ENCODE measurements at regions not wholly inside any gene's neighbourhood (a gene's known extent, or its start where the extent isn't known, plus 50 kb on each side); places are given as distances from the start of the nearest gene placed in this dataset.

GRCh38 chr4:137610960-137611359, 78.7 kb upstream of the PCDH18 start:
- H3K4me1 ChIP-seq (ENCODE audit: control insufficient read depth in 3 of 3, insufficient read depth in 3 of 3, low read length in 3 of 3): no peaks in the 10 kb centered on the region

DNA sequence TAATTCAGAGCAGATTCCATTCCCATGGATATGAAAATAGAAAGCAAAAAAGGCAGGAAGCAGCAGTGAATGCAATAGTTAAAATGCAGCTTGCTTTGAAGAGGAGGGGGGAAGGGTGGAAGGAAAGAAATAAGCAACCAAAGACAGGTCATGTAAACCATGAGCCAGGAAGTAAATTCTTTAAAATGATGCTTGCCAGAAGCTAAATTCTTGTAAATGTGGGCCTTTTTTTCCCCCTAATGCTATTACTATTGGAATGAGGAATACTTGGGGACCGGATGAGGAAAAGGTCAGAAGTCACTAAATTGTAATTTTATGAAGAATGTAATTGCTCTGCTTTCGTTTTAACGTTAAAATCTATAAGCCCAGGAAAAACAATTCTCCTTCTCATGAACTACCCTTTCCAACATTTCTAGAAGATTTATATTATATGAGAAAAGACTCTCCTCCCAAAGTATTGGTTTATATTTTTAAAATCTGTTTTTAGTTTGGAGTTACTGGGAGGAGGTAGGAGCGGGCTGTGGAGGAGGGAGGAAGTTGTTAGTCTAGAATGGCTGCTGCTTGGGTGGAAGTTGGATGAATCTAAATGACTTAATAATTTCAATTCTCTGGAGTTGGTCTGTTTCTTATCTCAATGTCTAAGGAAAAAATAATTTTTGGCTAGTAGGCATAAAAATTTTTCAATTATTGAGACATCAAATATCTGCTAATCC, 77.6 kb upstream of the PCDH18 start:
- no peak overlapping the region for H3K9ac ChIP-seq (ENCODE audit: low read depth in 1 of 3, low read length in 3 of 3)
- H3K9me3 ChIP-seq (ENCODE audit: control insufficient read depth in 3 of 3, low read length in 3 of 3): no peaks in the 10 kb centered on the region
- H3K27ac ChIP-seq (ENCODE audit: low read depth, low read length): no peak overlapping the region
- H3K4me3 ChIP-seq (ENCODE audit: low read length in 3 of 3): peak overlapping the region in 1 of 3 donors; percentile 10
- no peaks in the 10 kb centered on the region for H3K36me3 ChIP-seq (ENCODE audit: control insufficient read depth in 3 of 3, insufficient read depth in 3 of 3, low read length in 3 of 3)
- H3K4me1 ChIP-seq (ENCODE audit: control insufficient read depth in 3 of 3, insufficient read depth in 3 of 3, low read length in 3 of 3): no peaks in the 10 kb centered on the region
- H3K27me3 ChIP-seq (ENCODE audit: control insufficient read depth in 3 of 3, insufficient read depth in 3 of 3, low read length in 3 of 3): no peaks in the 10 kb centered on the region

More at GRCh38 chr4:137610960-137611359, 78.7 kb upstream of the PCDH18 start:
- H3K9ac ChIP-seq (ENCODE audit: low read depth in 1 of 3, low read length in 3 of 3): no peak overlapping the region
- no peak overlapping the region for H3K27ac ChIP-seq (ENCODE audit: low read depth, low read length)
- H3K36me3 ChIP-seq (ENCODE audit: control insufficient read depth in 3 of 3, insufficient read depth in 3 of 3, low read length in 3 of 3): no peaks in the 10 kb centered on the region
- no peaks in the 10 kb centered on the region for H3K27me3 ChIP-seq (ENCODE audit: control insufficient read depth in 3 of 3, insufficient read depth in 3 of 3, low read length in 3 of 3)
- H3K9me3 ChIP-seq (ENCODE audit: control insufficient read depth in 3 of 3, low read length in 3 of 3): no peaks in the 10 kb centered on the region
- no peak overlapping the region for H3K4me3 ChIP-seq (ENCODE audit: low read length in 3 of 3)

DNA sequence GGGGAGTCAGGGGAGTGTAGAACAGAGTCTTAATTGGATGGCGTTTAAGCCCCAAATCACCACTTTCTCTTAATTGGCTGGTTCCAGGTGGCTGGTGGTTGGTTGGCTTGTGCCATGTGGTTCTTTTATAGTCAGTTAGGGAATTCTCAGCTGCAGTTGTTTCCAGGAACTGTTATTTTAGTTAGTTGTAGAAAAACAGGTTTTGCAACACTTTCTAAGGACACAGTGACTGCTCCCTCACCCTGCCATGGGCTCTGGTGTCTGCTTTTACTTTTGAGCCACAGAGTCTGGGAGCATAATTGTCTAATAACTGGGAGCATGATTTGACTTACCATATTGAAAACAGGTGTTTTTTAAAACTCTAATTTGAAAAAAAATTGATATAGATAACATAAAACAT, 75.8 kb upstream of the PCDH18 start:
- H3K9me3 ChIP-seq (ENCODE audit: control insufficient read depth in 3 of 3, low read length in 3 of 3): no peaks in the 10 kb centered on the region
- no peak overlapping the region for H3K4me3 ChIP-seq (ENCODE audit: low read length in 3 of 3)
- H3K36me3 ChIP-seq (ENCODE audit: control insufficient read depth in 3 of 3, insufficient read depth in 3 of 3, low read length in 3 of 3): no peaks in the 10 kb centered on the region
- no peak overlapping the region for H3K27ac ChIP-seq (ENCODE audit: low read depth, low read length)
- no peaks in the 10 kb centered on the region for H3K27me3 ChIP-seq (ENCODE audit: control insufficient read depth in 3 of 3, insufficient read depth in 3 of 3, low read length in 3 of 3)
- no peak overlapping the region for H3K9ac ChIP-seq (ENCODE audit: low read depth in 1 of 3, low read length in 3 of 3)
- H3K4me1 ChIP-seq (ENCODE audit: control insufficient read depth in 3 of 3, insufficient read depth in 3 of 3, low read length in 3 of 3): no peaks in the 10 kb centered on the region

GRCh38 chr4:137602436-137602835, 70.1 kb upstream of the PCDH18 start:
- no peak overlapping the region for H3K9ac ChIP-seq (ENCODE audit: low read depth in 1 of 3, low read length in 3 of 3)
- no peaks in the 10 kb centered on the region for H3K4me1 ChIP-seq (ENCODE audit: control insufficient read depth in 3 of 3, insufficient read depth in 3 of 3, low read length in 3 of 3)
- H3K27me3 ChIP-seq (ENCODE audit: control insufficient read depth in 3 of 3, insufficient read depth in 3 of 3, low read length in 3 of 3): no peaks in the 10 kb centered on the region
- H3K36me3 ChIP-seq (ENCODE audit: control insufficient read depth in 3 of 3, insufficient read depth in 3 of 3, low read length in 3 of 3): no peaks in the 10 kb centered on the region
- no peak overlapping the region for H3K27ac ChIP-seq (ENCODE audit: low read depth, low read length)
- H3K4me3 ChIP-seq (ENCODE audit: low read length in 3 of 3): no peak overlapping the region
- no peaks in the 10 kb centered on the region for H3K9me3 ChIP-seq (ENCODE audit: control insufficient read depth in 3 of 3, low read length in 3 of 3)

GRCh38 chr4:137601934-137602333, 69.6 kb upstream of the PCDH18 start:
- Histone ChIP-seq H3K27me3 (ENCODE audit: control insufficient read depth in 3 of 3, insufficient read depth in 3 of 3, low read length in 3 of 3) (no peaks in the 10 kb centered on the region), H3K4me3 (ENCODE audit: low read length in 3 of 3) (no peak overlapping the region), H3K4me1 (ENCODE audit: control insufficient read depth in 3 of 3, insufficient read depth in 3 of 3, low read length in 3 of 3) (no peaks in the 10 kb centered on the region), H3K9me3 (ENCODE audit: control insufficient read depth in 3 of 3, low read length in 3 of 3) (no peaks in the 10 kb centered on the region), H3K9ac (ENCODE audit: low read depth in 1 of 3, low read length in 3 of 3) (no peak overlapping the region), H3K27ac (ENCODE audit: low read depth, low read length) (no peak overlapping the region), H3K36me3 (ENCODE audit: control insufficient read depth in 3 of 3, insufficient read depth in 3 of 3, low read length in 3 of 3) (no peaks in the 10 kb centered on the region)

- no peak overlapping the region for H3K9ac ChIP-seq (ENCODE audit: low read depth in 1 of 3, low read length in 3 of 3)
- no peaks in the 10 kb centered on the region for H3K36me3 ChIP-seq (ENCODE audit: control insufficient read depth in 3 of 3, insufficient read depth in 3 of 3, low read length in 3 of 3)
- H3K27me3 ChIP-seq (ENCODE audit: control insufficient read depth in 3 of 3, insufficient read depth in 3 of 3, low read length in 3 of 3): no peaks in the 10 kb centered on the region
- no peak overlapping the region for H3K27ac ChIP-seq (ENCODE audit: low read depth, low read length)
- H3K9me3 ChIP-seq (ENCODE audit: control insufficient read depth in 3 of 3, low read length in 3 of 3): no peaks in the 10 kb centered on the region
- no peak overlapping the region for H3K4me3 ChIP-seq (ENCODE audit: low read length in 3 of 3)
- H3K4me1 ChIP-seq (ENCODE audit: control insufficient read depth in 3 of 3, insufficient read depth in 3 of 3, low read length in 3 of 3): no peaks in the 10 kb centered on the region
Observed at GRCh38 chr4:137599734-137600133, 67.4 kb upstream of the PCDH18 start.

DNA sequence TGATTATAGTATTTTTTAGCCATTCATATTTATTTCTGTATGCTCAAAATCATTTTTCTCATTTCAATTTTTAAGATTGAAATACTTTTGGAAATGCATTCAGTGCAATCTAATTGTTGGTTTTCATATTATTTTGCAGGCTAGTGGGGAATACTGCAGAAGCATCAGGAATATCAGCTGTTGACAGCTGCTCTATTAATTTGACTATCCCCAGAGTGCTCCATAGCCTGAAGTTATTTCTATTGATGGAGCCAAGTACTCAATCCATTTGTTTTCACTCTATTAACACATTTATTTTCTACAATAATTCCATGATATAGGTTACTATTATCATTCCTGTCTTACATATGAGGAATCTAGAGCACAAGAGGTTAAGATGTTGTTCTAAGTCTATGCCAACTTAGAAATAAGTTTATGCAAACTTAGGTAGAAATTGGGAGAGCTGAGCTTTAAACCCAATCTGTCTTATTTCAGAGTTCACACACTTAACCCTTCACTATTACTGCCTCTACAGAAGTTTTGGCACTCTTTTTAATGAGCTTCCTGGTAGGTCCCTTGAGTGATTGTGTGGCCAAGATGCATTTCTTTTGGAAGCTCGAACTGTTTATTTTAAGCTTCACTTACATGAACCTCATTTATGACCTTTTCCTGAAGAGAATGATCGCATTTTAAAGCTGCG, 65.6 kb upstream of the PCDH18 start:
- Histone ChIP-seq H3K9ac (ENCODE audit: low read depth in 1 of 3, low read length in 3 of 3) (no peak overlapping the region), H3K4me1 (ENCODE audit: control insufficient read depth in 3 of 3, insufficient read depth in 3 of 3, low read length in 3 of 3) (no peaks in the 10 kb centered on the region), H3K4me3 (ENCODE audit: low read length in 3 of 3) (no peak overlapping the region), H3K27me3 (ENCODE audit: control insufficient read depth in 3 of 3, insufficient read depth in 3 of 3, low read length in 3 of 3) (no peaks in the 10 kb centered on the region), H3K27ac (ENCODE audit: low read depth, low read length) (no peak overlapping the region), H3K36me3 (ENCODE audit: control insufficient read depth in 3 of 3, insufficient read depth in 3 of 3, low read length in 3 of 3) (no peaks in the 10 kb centered on the region), H3K9me3 (ENCODE audit: control insufficient read depth in 3 of 3, low read length in 3 of 3) (no peaks in the 10 kb centered on the region)

GRCh38 chr4:137587796-137588195, 55.5 kb upstream of the PCDH18 start:
- Histone ChIP-seq H3K9ac (ENCODE audit: low read depth in 1 of 3, low read length in 3 of 3) (no peak overlapping the region), H3K36me3 (ENCODE audit: control insufficient read depth in 3 of 3, insufficient read depth in 3 of 3, low read length in 3 of 3) (no peaks in the 10 kb centered on the region), H3K27ac (ENCODE audit: low read depth, low read length) (no peak overlapping the region), H3K4me1 (ENCODE audit: control insufficient read depth in 3 of 3, insufficient read depth in 3 of 3, low read length in 3 of 3) (no peaks in the 10 kb centered on the region), H3K4me3 (ENCODE audit: low read length in 3 of 3) (no peak overlapping the region), H3K27me3 (ENCODE audit: control insufficient read depth in 3 of 3, insufficient read depth in 3 of 3, low read length in 3 of 3) (no peaks in the 10 kb centered on the region), H3K9me3 (ENCODE audit: control insufficient read depth in 3 of 3, low read length in 3 of 3) (no peaks in the 10 kb centered on the region)

DNA sequence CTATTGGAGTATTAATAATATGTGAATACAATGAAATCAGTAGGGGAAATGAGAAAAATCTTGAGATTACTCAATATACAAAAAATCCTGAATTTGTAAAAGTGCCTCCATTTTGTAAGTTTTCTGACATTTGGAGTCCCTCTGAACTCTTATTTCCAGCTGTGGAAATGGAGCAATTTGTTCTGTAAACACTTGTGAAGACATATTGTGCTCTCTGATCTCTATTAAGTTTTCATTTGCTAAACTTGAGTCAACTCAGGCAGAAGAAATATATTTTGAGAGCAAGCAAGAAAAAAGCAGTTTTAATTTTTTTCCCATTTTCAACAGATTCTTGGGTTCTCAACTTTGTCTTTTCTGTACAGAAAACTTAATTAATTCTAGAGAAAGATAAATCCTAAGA, 51.4 kb upstream of the PCDH18 start:
- Histone ChIP-seq H3K9ac (ENCODE audit: low read depth in 1 of 3, low read length in 3 of 3) (no peak overlapping the region), H3K36me3 (ENCODE audit: control insufficient read depth in 3 of 3, insufficient read depth in 3 of 3, low read length in 3 of 3) (no peaks in the 10 kb centered on the region), H3K27me3 (ENCODE audit: control insufficient read depth in 3 of 3, insufficient read depth in 3 of 3, low read length in 3 of 3) (no peaks in the 10 kb centered on the region), H3K27ac (ENCODE audit: low read depth, low read length) (no peak overlapping the region), H3K4me3 (ENCODE audit: low read length in 3 of 3) (no peak overlapping the region), H3K4me1 (ENCODE audit: control insufficient read depth in 3 of 3, insufficient read depth in 3 of 3, low read length in 3 of 3) (no peaks in the 10 kb centered on the region), H3K9me3 (ENCODE audit: control insufficient read depth in 3 of 3, low read length in 3 of 3) (no peaks in the 10 kb centered on the region)

All from skeletal muscle tissue (tissue), 3 donors.